WERI-Rb-1 (cell line): ENCODE measurements at regions not wholly inside any gene's neighbourhood (a gene's known extent, or its start where the extent isn't known, plus 50 kb on each side); places are given as distances from the start of the nearest gene placed in this dataset.

Experiments used
- DNase-seq: peaks from one replicate; pipeline ENCODE4 v3.0.0-alpha.2; 2020
- H3K27ac ChIP-seq: fragments of 250-450 bp; sonication (Bioruptor Pico); 2 replicates; pipeline ENCODE4 v1.5.1; 2020; ENCODE audit warnings: mild to moderate bottlenecking, moderate library complexity
- H3K27me3 ChIP-seq: fragments of 250-450 bp; sonication (Bioruptor Pico); 2 replicates; pipeline ENCODE4 v1.5.1; 2021; ENCODE audit warnings: mild to moderate bottlenecking, low read depth, moderate library complexity; ENCODE audit not compliant: insufficient read depth, severe bottlenecking
- H3K36me3 ChIP-seq: fragments of 250-450 bp; sonication (Bioruptor Pico); 2 replicates; pipeline ENCODE4 v1.5.1; 2020; ENCODE audit warnings: mild to moderate bottlenecking, moderate library complexity
- H3K4me3 ChIP-seq: 2 replicates; pipeline ENCODE4 v1.5.1; 2011; ENCODE audit warnings: low read depth, mild to moderate bottlenecking, control low read depth, low read length
- H3K9me3 ChIP-seq: fragments of 250-450 bp; sonication (Bioruptor Pico); 2 replicates; pipeline ENCODE4 v1.5.1; 2021; ENCODE audit warnings: mild to moderate bottlenecking, moderate library complexity; ENCODE audit not compliant: severe bottlenecking
- CTCF ChIP-seq: IDR thresholded peaks from 2 replicates; pipeline ENCODE4 v1.5.1; 2011; ENCODE audit warnings: low read depth, mild to moderate bottlenecking, control low read depth, inconsistent platforms, low read length

- TF ChIP-seq CTCF = no peak
- Histone ChIP-seq H3K9me3 (no peaks in the 10 kb centered on the region), H3K27ac (no peak overlapping the region), H3K4me3 (no peak overlapping the region), H3K36me3 (no peaks in the 10 kb centered on the region), H3K27me3 (no peaks in the 10 kb centered on the region)
- DNase-seq = no peak
These were observed 505.3 kb downstream of the HAPSTR1 start for GRCh38 chr16:9596788-9597187.

DNA sequence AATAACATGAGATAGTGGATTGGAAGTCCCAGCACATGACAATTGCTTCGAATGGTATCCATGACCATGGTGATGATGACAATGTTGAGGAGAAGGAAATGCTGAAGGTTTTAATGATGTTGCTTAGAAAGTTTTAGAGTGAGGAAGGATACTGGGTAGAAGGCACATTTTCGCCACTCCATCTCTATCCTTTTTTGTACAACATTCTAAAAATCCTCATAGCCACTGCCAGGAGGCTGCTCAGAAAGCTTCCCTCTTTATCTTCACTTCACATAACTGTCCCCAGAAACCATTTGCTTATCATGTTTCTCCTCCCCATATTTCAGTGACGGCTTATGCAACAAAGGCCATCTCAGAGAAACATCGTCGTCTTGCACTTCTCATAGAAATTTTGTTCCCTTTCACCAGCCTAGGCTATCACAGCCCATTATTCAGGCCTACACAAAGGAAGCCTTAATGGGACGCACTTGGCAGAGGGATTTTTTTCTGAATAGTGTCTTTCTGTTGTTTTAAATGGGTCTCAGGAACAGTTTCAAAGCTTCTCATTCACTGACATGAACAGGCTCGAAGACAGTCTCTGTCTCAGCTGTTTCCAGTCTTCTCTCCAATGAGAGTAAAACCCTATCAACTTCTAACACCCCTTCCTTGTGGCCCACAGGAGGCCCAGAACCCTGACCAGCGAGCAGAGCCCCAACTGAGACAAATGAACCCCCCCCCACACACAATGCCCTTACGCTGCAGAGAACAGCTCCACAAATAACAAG lies 506.7 kb downstream of the HAPSTR1 start:
- Histone ChIP-seq H3K27me3 (no peaks in the 10 kb centered on the region), H3K36me3 (no peaks in the 10 kb centered on the region), H3K27ac (no peak overlapping the region), H3K4me3 (no peak overlapping the region), H3K9me3 (no peaks in the 10 kb centered on the region)
- no peak for TF ChIP-seq CTCF
- DNase-seq = no peak

DNA sequence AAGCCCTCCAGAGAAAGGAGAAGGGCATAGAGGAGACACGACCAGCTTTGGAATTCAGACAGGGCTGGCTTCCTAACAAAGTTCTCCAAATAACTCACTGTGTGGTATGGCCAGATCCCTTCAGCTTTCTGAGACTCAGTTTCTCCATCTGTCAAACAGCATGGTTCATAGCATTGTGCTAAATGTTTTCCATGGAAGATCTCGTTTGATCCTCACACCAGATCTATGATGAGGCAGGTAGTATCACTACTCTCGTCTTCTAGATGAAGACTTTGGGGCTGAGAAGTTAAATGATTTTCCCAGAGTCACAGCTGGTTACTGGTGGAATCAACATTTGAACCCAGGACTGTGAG lies 507.3 kb downstream of the HAPSTR1 start:
- Histone ChIP-seq H3K9me3 (no peaks in the 10 kb centered on the region), H3K36me3 (no peaks in the 10 kb centered on the region), H3K4me3 (no peak overlapping the region), H3K27me3 (no peaks in the 10 kb centered on the region), H3K27ac (no peak overlapping the region)
- no peak for TF ChIP-seq CTCF
- DNase-seq = no peak

- Histone ChIP-seq H3K27me3 (no peaks in the 10 kb centered on the region), H3K4me3 (no peak overlapping the region), H3K36me3 (no peaks in the 10 kb centered on the region), H3K9me3 (no peaks in the 10 kb centered on the region), H3K27ac (no peak overlapping the region)
- DNase-seq = no peak
- TF ChIP-seq CTCF = no peak
These were observed 508.1 kb downstream of the HAPSTR1 start for GRCh38 chr16:9599415-9600120.

GRCh38 chr16:9602189-9602588 lies 510.7 kb downstream of the HAPSTR1 start:
- H3K4me3 ChIP-seq = no peak overlapping the region
- DNase-seq = no peak
- TF ChIP-seq CTCF = no peak
- H3K27me3 ChIP-seq = no peaks in the 10 kb centered on the region
- no peaks in the 10 kb centered on the region for H3K9me3 ChIP-seq
- no peaks in the 10 kb centered on the region for H3K36me3 ChIP-seq
- H3K27ac ChIP-seq = no peak overlapping the region
